CD14-positive monocyte (primary cell): ENCODE measurements at regions not wholly inside any gene's neighbourhood (a gene's known extent, or its start where the extent isn't known, plus 50 kb on each side); places are given as distances from the start of the nearest gene placed in this dataset.

Source experiments
- DNase-seq, 3 donors: peaks; one replicate each; pipeline ENCODE4 v3.0.0-alpha.2; 2011 to 2022
- H2AFZ ChIP-seq: 2 replicates; pipeline ENCODE4 v1.6.0; 2012; ENCODE audit warnings: mild to moderate bottlenecking, low read depth, low read length, inconsistent platforms; ENCODE audit not compliant: insufficient read depth, poor library complexity, severe bottlenecking
- H3K27ac ChIP-seq, 2 donors: 1 replicate in 1 of 2; 2 replicates in 1 of 2; pipeline ENCODE4 v1.5.1; 2012 to 2013; ENCODE audit warnings: low read length in 2 of 2, control low read depth in 1 of 2, inconsistent platforms in 1 of 2, low read depth in 1 of 2, mild to moderate bottlenecking in 1 of 2
- H3K27me3 ChIP-seq, 2 donors: one replicate each; pipeline versions ENCODE4 v1.6.0 to v1.6.1; 2011 to 2013; ENCODE audit warnings: low read length in 2 of 2; ENCODE audit not compliant: control insufficient read depth in 2 of 2, insufficient read depth in 2 of 2
- H3K36me3 ChIP-seq, 2 donors: replicated peaks in 1 of 2; 1 replicate in 1 of 2; 2 replicates in 1 of 2; pipeline versions ENCODE4 v1.5.1 to v1.6.1; 2012 to 2013; ENCODE audit warnings: low read length in 2 of 2, control low read depth in 1 of 2, inconsistent platforms in 1 of 2, mild to moderate bottlenecking in 1 of 2; ENCODE audit not compliant: insufficient read depth in 2 of 2, control insufficient read depth in 1 of 2
- H3K4me1 ChIP-seq, 2 donors: 1 replicate in 1 of 2; 2 replicates in 1 of 2; pipeline versions ENCODE4 v1.5.1 to v1.6.1; 2012 to 2013; ENCODE audit warnings: low read length in 2 of 2, control low read depth in 1 of 2, inconsistent platforms in 1 of 2, mild to moderate bottlenecking in 1 of 2, moderate library complexity in 1 of 2; ENCODE audit not compliant: insufficient read depth in 2 of 2, control insufficient read depth in 1 of 2
- H3K4me2 ChIP-seq: replicated peaks from 2 replicates; pipeline ENCODE3; 2012; ENCODE audit warnings: low read length, moderate library complexity, mild to moderate bottlenecking; ENCODE audit not compliant: poor library complexity, severe bottlenecking; ENCODE audit errors: extremely low read depth
- H3K4me3 ChIP-seq, 3 experiments: fragments of 200-600 bp in 1 of 3; sonication (generic) in 1 of 3; replicated peaks in 1 of 3; 1 replicate in 2 of 3; 2 replicates in 1 of 3; pipeline ENCODE4 v1.5.1; 2011 to 2013; ENCODE audit warnings: low read length in 3 of 3, mild to moderate bottlenecking in 3 of 3, control low read depth in 2 of 3, low read depth in 2 of 3, inconsistent platforms in 1 of 3, moderate library complexity in 1 of 3
- H3K79me2 ChIP-seq: 2 replicates; pipeline ENCODE4 v1.6.0; 2012; ENCODE audit warnings: mild to moderate bottlenecking, control low read depth, inconsistent platforms, low read length, moderate library complexity; ENCODE audit not compliant: insufficient read depth
- H3K9ac ChIP-seq: 2 replicates; pipeline ENCODE4 v1.6.0; 2017; ENCODE audit warnings: low read length, mild to moderate bottlenecking; ENCODE audit not compliant: insufficient read depth, poor library complexity, severe bottlenecking
- H3K9me3 ChIP-seq, 2 donors: replicated peaks in 1 of 2; 1 replicate in 1 of 2; 2 replicates in 1 of 2; pipeline versions ENCODE4 v1.5.1 to v1.6.1; 2012 to 2013; ENCODE audit warnings: low read length in 2 of 2, control low read depth in 1 of 2; ENCODE audit not compliant: control insufficient read depth in 1 of 2, insufficient read depth in 1 of 2
- H4K20me1 ChIP-seq: 2 replicates; pipeline ENCODE4 v1.6.0; 2012; ENCODE audit warnings: mild to moderate bottlenecking, low read length, control low read depth, moderate library complexity; ENCODE audit not compliant: insufficient read depth
- H3K27ac Mint-ChIP-seq, 7 donors: one replicate each; pipeline ENCODE4 v1.8.0; 2020; ENCODE audit warnings: mild to moderate bottlenecking in 7 of 7, mixed read lengths in 7 of 7, moderate library complexity in 6 of 7, inconsistent platforms in 2 of 7
- H3K27me3 Mint-ChIP-seq, 3 donors: one replicate each; pipeline ENCODE4 v1.8.0; 2021 to 2022; ENCODE audit warnings: low read depth in 3 of 3, mild to moderate bottlenecking in 3 of 3, mixed read lengths in 3 of 3, moderate library complexity in 3 of 3, inconsistent platforms in 1 of 3
- H3K36me3 Mint-ChIP-seq, 2 donors: one replicate each; pipeline ENCODE4 v1.8.0; 2020; ENCODE audit warnings: mixed read lengths in 2 of 2, inconsistent platforms in 1 of 2, mild to moderate bottlenecking in 1 of 2
- H3K4me1 Mint-ChIP-seq: one replicate; pipeline ENCODE4 v1.8.0; 2020; ENCODE audit warnings: mild to moderate bottlenecking, mixed read lengths
- H3K4me3 Mint-ChIP-seq, 2 donors: one replicate each; pipeline ENCODE4 v1.8.0; 2020; ENCODE audit warnings: mild to moderate bottlenecking in 2 of 2, mixed read lengths in 2 of 2, moderate library complexity in 1 of 2
- H3K9me3 Mint-ChIP-seq, 7 donors: one replicate each; pipeline ENCODE4 v1.8.0; 2020 to 2022; ENCODE audit warnings: mixed read lengths in 7 of 7, mild to moderate bottlenecking in 6 of 7, moderate library complexity in 6 of 7, inconsistent platforms in 2 of 7
- CTCF ChIP-seq: fragments of 200-600 bp; IDR thresholded peaks from one replicate; pipeline ENCODE4 v1.8.0; 2022; ENCODE audit warnings: antibody characterized with exemption, mild to moderate bottlenecking
- WGBS: methylation state at CpG from one replicate; pipeline ENCODE4 v1.1.5; 2013; ENCODE audit warnings: missing lambda C conversion rate; ENCODE audit not compliant: insufficient coverage; 5-methylcytosine and 5-hydroxymethylcytosine counted together
- intact Hi-C, 2 donors: fragments of 100-400 bp; cut with micrococcal nuclease; formaldehyde crosslinking; loops; one replicate each; pipeline versions ENCODE4 v1.15.0 to v1.15.1; 2023

GRCh38 chr10:10320956-10321355 is 696.7 kb upstream of the CELF2 start:
- H3K27me3 Mint-ChIP-seq: peaks cover 0 to 3% (median 2%) of the 10 kb centered on the region in 3 donors
- H3K9me3 Mint-ChIP-seq: peaks cover 2 to 9% (median 5%) of the 10 kb centered on the region in 7 donors

GRCh38 chr10:10326116-10326515 is 691.6 kb upstream of the CELF2 start:
- Mint-ChIP-seq H3K36me3 (no peaks in the 10 kb centered on the region), H3K9me3 (peaks cover 2 to 11% (median 5%) of the 10 kb centered on the region in 7 donors), H3K4me1 (no peaks in the 10 kb centered on the region), H3K4me3 (no peak overlapping the region), H3K27me3 (peaks cover 0 to 3% (median 2%) of the 10 kb centered on the region in 3 donors), H3K27ac (no peak overlapping the region)
- H3K79me2 ChIP-seq: no peaks in the 10 kb centered on the region
- DNase-seq: no peak
- no peaks in the 10 kb centered on the region for H4K20me1 ChIP-seq
- no peak overlapping the region for H3K27ac ChIP-seq
- no peaks in the 10 kb centered on the region for H3K36me3 ChIP-seq
- 40% methylated on average over 1 of the region's 4 CpGs for WGBS
- H3K27me3 ChIP-seq: no peaks in the 10 kb centered on the region
- H2AFZ ChIP-seq: no peak overlapping the region
- no peak for TF ChIP-seq CTCF
- H3K9me3 ChIP-seq: no peaks in the 10 kb centered on the region
- H3K4me3 ChIP-seq: no peak overlapping the region
- no peak overlapping the region for H3K4me2 ChIP-seq
- no peak overlapping the region for H3K9ac ChIP-seq
- intact Hi-C loops: no loop called here
- no peaks in the 10 kb centered on the region for H3K4me1 ChIP-seq

More at GRCh38 chr10:10320956-10321355, 696.7 kb upstream of the CELF2 start:
- no peak for DNase-seq
- H3K79me2 ChIP-seq: no peaks in the 10 kb centered on the region
- no peaks in the 10 kb centered on the region for H3K36me3 Mint-ChIP-seq
- H3K9me3 ChIP-seq: no peaks in the 10 kb centered on the region
- no peak overlapping the region for H3K9ac ChIP-seq
- no peaks in the 10 kb centered on the region for H3K4me1 ChIP-seq
- no CpG with 5 or more reads among the region's 3 CpGs for WGBS
- intact Hi-C loops: no loop called here
- no peak overlapping the region for H3K4me3 ChIP-seq
- H3K4me3 Mint-ChIP-seq: no peak overlapping the region
- no peak overlapping the region for H3K27ac ChIP-seq
- H3K36me3 ChIP-seq: no peaks in the 10 kb centered on the region
- no peaks in the 10 kb centered on the region for H4K20me1 ChIP-seq
- H3K4me2 ChIP-seq: no peak overlapping the region
- H3K27me3 ChIP-seq: no peaks in the 10 kb centered on the region
- H3K4me1 Mint-ChIP-seq: no peaks in the 10 kb centered on the region
- no peak overlapping the region for H3K27ac Mint-ChIP-seq
- H2AFZ ChIP-seq: no peak overlapping the region
- no peak for TF ChIP-seq CTCF
